Pancreas (tissue), 10 donors: ENCODE measurements at regions not wholly inside any gene's neighbourhood (a gene's known extent, or its start where the extent isn't known, plus 50 kb on each side); places are given as distances from the start of the nearest gene placed in this dataset.
A peak's percentile ranks its signal among the peaks of the same experiment; 100 is the strongest.

Experiments used
- ATAC-seq, 4 donors: fragments of 200-7000 bp; cut with Tn5 transposase; one replicate each; pipeline versions ENCODE4 v1.8.0 to v1.9.1; 2020; ENCODE audit warnings: mild to moderate bottlenecking in 4 of 4, moderate library complexity in 4 of 4
- DNase-seq, 6 donors: peaks; one replicate each; pipeline ENCODE4 v3.0.0-alpha.2; 2020
- FAIRE-seq: peaks from 2 replicates; lab custom pipeline; 2012; peaks lifted over from hg19 to GRCh38; lab: Jason Lieb, UNC
- H3K27ac ChIP-seq, 4 donors: fragments of 200-600 bp; sonication (generic); 1 replicate in 3 of 4; 2 replicates in 1 of 4; pipeline versions ENCODE4 v1.5.0 to v1.8.0; 2020
- H3K27me3 ChIP-seq, 4 donors: fragments of 200-600 bp; one replicate each; pipeline ENCODE4 v1.8.0; 2021
- H3K36me3 ChIP-seq, 3 donors: fragments of 200-600 bp; sonication (generic) in 1 of 3; one replicate each; pipeline versions ENCODE4 v1.5.0 to v1.8.0; 2020 to 2021
- H3K4me1 ChIP-seq, 3 donors: fragments of 200-600 bp; one replicate each; pipeline ENCODE4 v1.8.0; 2021
- H3K4me3 ChIP-seq, 4 donors: fragments of 200-600 bp; sonication (generic) in 2 of 4; one replicate each; pipeline versions ENCODE4 v1.5.0 to v1.8.0; 2020 to 2021
- H3K9me3 ChIP-seq, 4 donors: fragments of 200-600 bp; one replicate each; pipeline ENCODE4 v1.8.0; 2021
- WGBS, 2 donors: extraction: QIAGEN DNeasy Blood & Tissue Kit; methylation state at CpG; one replicate each; pipeline ENCODE4 v1.1.7; 2013; 5-methylcytosine and 5-hydroxymethylcytosine counted together
- intact Hi-C, 3 donors: fragments of 100-400 bp; cut with DNase I; formaldehyde crosslinking; loops; one replicate each; pipeline versions ENCODE4 v1.11.1 to v1.14.2; 2022
- TF ChIP-seq, protein P1 (sequence below), 4 donors: fragments of 200-600 bp; sonication (generic) in 3 of 4; IDR thresholded peaks; one replicate each; pipeline versions ENCODE4 v1.5.0 to v1.8.0; 2021; ENCODE audit warnings: antibody characterized with exemption in 4 of 4
- donor health status: healthy with polysubstance abuse.
- donor health status: DM: no; HTN: no; CAD: no; lungs with moderate emphysema.
- donor health status: DM: no; HTN: no; CAD: no.
- donor health status: control.
- donor health status: control.
- donor health status: Bipolar disorder and iron deficiency.
- donor health status: DM: yes; HTN: yes; CAD: no.
- donor health status: DM: no; HTN: no; CAD: no.
- donor health status: DM: no; HTN: no; CAD: no.
- donor health status: DM: yes; HTN: yes; CAD: no.

GRCh38 chr6:44659726-44660125, 272.2 kb downstream of the CDC5L start:
- no peaks in the 10 kb centered on the region for H3K36me3 ChIP-seq
- H3K27ac ChIP-seq: no peak overlapping the region
- no peak overlapping the region for H3K4me3 ChIP-seq
- FAIRE-seq (no peak), DNase-seq (no peak), ATAC-seq (no peak)
- TF ChIP-seq, protein P1, sequence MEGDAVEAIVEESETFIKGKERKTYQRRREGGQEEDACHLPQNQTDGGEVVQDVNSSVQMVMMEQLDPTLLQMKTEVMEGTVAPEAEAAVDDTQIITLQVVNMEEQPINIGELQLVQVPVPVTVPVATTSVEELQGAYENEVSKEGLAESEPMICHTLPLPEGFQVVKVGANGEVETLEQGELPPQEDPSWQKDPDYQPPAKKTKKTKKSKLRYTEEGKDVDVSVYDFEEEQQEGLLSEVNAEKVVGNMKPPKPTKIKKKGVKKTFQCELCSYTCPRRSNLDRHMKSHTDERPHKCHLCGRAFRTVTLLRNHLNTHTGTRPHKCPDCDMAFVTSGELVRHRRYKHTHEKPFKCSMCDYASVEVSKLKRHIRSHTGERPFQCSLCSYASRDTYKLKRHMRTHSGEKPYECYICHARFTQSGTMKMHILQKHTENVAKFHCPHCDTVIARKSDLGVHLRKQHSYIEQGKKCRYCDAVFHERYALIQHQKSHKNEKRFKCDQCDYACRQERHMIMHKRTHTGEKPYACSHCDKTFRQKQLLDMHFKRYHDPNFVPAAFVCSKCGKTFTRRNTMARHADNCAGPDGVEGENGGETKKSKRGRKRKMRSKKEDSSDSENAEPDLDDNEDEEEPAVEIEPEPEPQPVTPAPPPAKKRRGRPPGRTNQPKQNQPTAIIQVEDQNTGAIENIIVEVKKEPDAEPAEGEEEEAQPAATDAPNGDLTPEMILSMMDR (IDR thresholded peaks at IDR 0.05): no peak
- intact Hi-C loops: loop anchor here in 2 of 3 donors (5.0 to 10.0 kb wide), 2 partner anchors 755 to 1058 kb away; no protein-coding TSS in a partner anchor
- H3K27me3 ChIP-seq: no peaks in the 10 kb centered on the region
- no peaks in the 10 kb centered on the region for H3K9me3 ChIP-seq
- H3K4me1 ChIP-seq: no peaks in the 10 kb centered on the region
- WGBS, 2 donors: 86 to 93% methylated on average over 5 of the region's 5 CpGs

GRCh38 chr6:44660561-44661220, 273.2 kb downstream of the CDC5L start:
- 71 to 78% methylated on average over 9 of the region's 9 CpGs for WGBS, 2 donors
- ATAC-seq (peak in 1 of 4 donors; percentile 40), FAIRE-seq (no peak), DNase-seq (no peak)
- intact Hi-C loops: no loop called here
- TF ChIP-seq, protein P1 (IDR thresholded peaks at IDR 0.05): no peak
- Histone ChIP-seq H3K9me3 (no peaks in the 10 kb centered on the region), H3K27ac (no peak overlapping the region), H3K4me1 (no peaks in the 10 kb centered on the region), H3K27me3 (no peaks in the 10 kb centered on the region), H3K36me3 (no peaks in the 10 kb centered on the region), H3K4me3 (no peak overlapping the region)

GRCh38 chr6:44661221-44662008, 273.9 kb downstream of the CDC5L start:
- no peak for DNase-seq
- FAIRE-seq: no peak

DNA sequence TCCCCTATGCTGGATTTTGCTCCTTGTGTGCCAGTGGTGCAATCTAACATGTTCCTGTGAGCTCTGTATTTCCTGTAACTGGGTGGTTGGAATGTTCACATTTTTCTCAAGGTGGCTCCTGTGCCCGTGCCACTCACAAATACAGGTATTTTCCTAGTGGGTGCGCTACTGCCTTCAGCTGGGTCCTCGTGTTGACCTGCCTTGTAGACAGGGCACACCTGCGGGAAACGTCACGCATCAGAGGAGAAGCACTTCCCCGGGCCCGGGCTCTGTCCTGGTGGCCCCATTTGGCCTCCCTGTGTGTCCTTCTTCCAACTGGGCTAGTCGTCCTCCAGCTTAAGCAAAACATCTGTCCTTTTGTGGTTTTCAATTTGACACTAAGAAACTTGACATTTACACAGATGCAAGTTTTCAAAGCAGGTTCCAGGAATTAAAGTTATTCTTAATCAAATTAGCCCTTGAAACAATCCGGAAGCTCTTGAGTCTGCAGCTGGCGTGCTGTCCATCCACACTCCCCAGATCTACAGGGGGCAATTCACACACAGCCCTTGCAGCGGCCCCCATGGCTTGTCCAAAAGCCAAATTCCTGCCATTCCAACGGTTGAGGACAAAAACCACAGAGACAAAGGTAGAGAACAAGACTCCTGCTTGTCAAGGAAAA, 275.1 kb downstream of the CDC5L start:
- 56 to 58% methylated on average over 13 of the region's 13 CpGs for WGBS, 2 donors
- Histone ChIP-seq H3K36me3 (no peaks in the 10 kb centered on the region), H3K27me3 (no peaks in the 10 kb centered on the region), H3K4me1 (no peaks in the 10 kb centered on the region), H3K9me3 (no peaks in the 10 kb centered on the region), H3K4me3 (no peak overlapping the region), H3K27ac (peak overlapping the region in 1 of 4 donors; percentile 33)
- FAIRE-seq: no peak
- no peak for DNase-seq
- TF ChIP-seq, protein P1 (IDR thresholded peaks at IDR 0.05): no peak
- ATAC-seq: peak in 2 of 4 donors; percentile 15 to 55
- intact Hi-C loops: no loop called here

More at GRCh38 chr6:44661221-44662008, 273.9 kb downstream of the CDC5L start:
- intact Hi-C loops: no loop called here
- H3K9me3 ChIP-seq: no peaks in the 10 kb centered on the region
- TF ChIP-seq, protein P1 (IDR thresholded peaks at IDR 0.05): no peak
- no peaks in the 10 kb centered on the region for H3K27me3 ChIP-seq
- no peaks in the 10 kb centered on the region for H3K36me3 ChIP-seq
- no peak overlapping the region for H3K4me3 ChIP-seq
- 82 to 87% methylated on average over 7 of the region's 7 CpGs for WGBS, 2 donors
- no peak for ATAC-seq
- H3K4me1 ChIP-seq: no peaks in the 10 kb centered on the region
- no peak overlapping the region for H3K27ac ChIP-seq
